Neutrophil (primary cell): ENCODE measurements at regions not wholly inside any gene's neighbourhood (a gene's known extent, or its start where the extent isn't known, plus 50 kb on each side); places are given as distances from the start of the nearest gene placed in this dataset.

Experiments
- H3K27ac ChIP-seq: fragments of 200-600 bp; sonication (generic); 2 replicates; pipeline ENCODE4 v1.5.1; 2016; ENCODE audit warnings: mild to moderate bottlenecking, moderate library complexity
- H3K27me3 ChIP-seq: fragments of 200-600 bp; sonication (generic); 2 replicates; pipeline ENCODE4 v1.6.0; 2016; ENCODE audit warnings: mild to moderate bottlenecking
- H3K36me3 ChIP-seq: fragments of 200-600 bp; sonication (generic); 2 replicates; pipeline ENCODE4 v1.5.1; 2017
- H3K4me1 ChIP-seq, 2 experiments: fragments of 200-600 bp in 1 of 2; sonication (generic) in 1 of 2; 1 replicate in 1 of 2; 2 replicates in 1 of 2; pipeline versions ENCODE4 v1.5.1 to v1.6.1; 2013 to 2016; ENCODE audit warnings: low read depth in 1 of 2, low read length in 1 of 2, mild to moderate bottlenecking in 1 of 2, moderate library complexity in 1 of 2; ENCODE audit not compliant: control insufficient read depth in 1 of 2, insufficient read depth in 1 of 2
- H3K4me3 ChIP-seq, 2 experiments: fragments of 200-600 bp in 1 of 2; sonication (generic) in 1 of 2; 1 replicate in 1 of 2; 2 replicates in 1 of 2; pipeline ENCODE4 v1.5.1; 2013 to 2016; ENCODE audit warnings: low read depth in 1 of 2, low read length in 1 of 2, mild to moderate bottlenecking in 1 of 2, moderate library complexity in 1 of 2
- H3K9me3 ChIP-seq: fragments of 200-600 bp; sonication (generic); 2 replicates; pipeline ENCODE4 v1.5.1; 2016
- TF ChIP-seq, protein P1 (sequence below): fragments of 200-600 bp; sonication (generic); IDR thresholded peaks from 2 replicates; pipeline ENCODE4 v1.5.1; 2016; ENCODE audit warnings: antibody characterized with exemption

DNA sequence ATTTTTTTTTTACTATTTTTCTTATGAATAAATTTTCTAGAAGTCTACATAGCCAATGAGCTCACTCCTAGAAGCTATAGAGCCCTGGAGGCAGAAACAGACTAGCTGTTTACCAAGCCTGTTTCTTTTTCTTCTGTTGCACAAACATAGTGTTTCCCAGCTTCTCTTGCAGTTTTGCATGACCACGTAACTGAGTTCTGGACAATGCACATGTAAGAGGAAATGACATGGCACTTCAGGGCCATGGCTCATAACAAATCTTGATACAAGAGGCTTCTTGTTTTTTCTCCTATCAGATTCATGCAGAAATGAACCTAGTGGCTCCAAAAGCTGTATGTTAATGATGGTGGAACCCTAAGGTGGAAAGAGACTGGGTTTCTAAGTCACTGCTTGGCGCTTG is 127.4 kb downstream of the ZNF330 start:
- Histone ChIP-seq H3K36me3 (no peaks in the 10 kb centered on the region), H3K4me1 (no peaks in the 10 kb centered on the region), H3K9me3 (no peaks in the 10 kb centered on the region), H3K4me3 (no peak overlapping the region), H3K27ac (no peak overlapping the region), H3K27me3 (no peaks in the 10 kb centered on the region)
- TF ChIP-seq, protein P1, sequence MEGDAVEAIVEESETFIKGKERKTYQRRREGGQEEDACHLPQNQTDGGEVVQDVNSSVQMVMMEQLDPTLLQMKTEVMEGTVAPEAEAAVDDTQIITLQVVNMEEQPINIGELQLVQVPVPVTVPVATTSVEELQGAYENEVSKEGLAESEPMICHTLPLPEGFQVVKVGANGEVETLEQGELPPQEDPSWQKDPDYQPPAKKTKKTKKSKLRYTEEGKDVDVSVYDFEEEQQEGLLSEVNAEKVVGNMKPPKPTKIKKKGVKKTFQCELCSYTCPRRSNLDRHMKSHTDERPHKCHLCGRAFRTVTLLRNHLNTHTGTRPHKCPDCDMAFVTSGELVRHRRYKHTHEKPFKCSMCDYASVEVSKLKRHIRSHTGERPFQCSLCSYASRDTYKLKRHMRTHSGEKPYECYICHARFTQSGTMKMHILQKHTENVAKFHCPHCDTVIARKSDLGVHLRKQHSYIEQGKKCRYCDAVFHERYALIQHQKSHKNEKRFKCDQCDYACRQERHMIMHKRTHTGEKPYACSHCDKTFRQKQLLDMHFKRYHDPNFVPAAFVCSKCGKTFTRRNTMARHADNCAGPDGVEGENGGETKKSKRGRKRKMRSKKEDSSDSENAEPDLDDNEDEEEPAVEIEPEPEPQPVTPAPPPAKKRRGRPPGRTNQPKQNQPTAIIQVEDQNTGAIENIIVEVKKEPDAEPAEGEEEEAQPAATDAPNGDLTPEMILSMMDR, result no peak

GRCh38 chr4:141348573-141348972 is 127.9 kb downstream of the ZNF330 start:
- Histone ChIP-seq H3K4me1 (no peaks in the 10 kb centered on the region), H3K36me3 (no peaks in the 10 kb centered on the region), H3K27ac (no peak overlapping the region), H3K9me3 (no peaks in the 10 kb centered on the region), H3K4me3 (no peak overlapping the region), H3K27me3 (no peaks in the 10 kb centered on the region)
- TF ChIP-seq, protein P1, result no peak

GRCh38 chr4:141349236-141349635 is 128.5 kb downstream of the ZNF330 start:
- Histone ChIP-seq H3K36me3 (no peaks in the 10 kb centered on the region), H3K4me3 (no peak overlapping the region), H3K9me3 (no peaks in the 10 kb centered on the region), H3K4me1 (no peaks in the 10 kb centered on the region), H3K27me3 (no peaks in the 10 kb centered on the region), H3K27ac (no peak overlapping the region)
- TF ChIP-seq, protein P1, result no peak

DNA sequence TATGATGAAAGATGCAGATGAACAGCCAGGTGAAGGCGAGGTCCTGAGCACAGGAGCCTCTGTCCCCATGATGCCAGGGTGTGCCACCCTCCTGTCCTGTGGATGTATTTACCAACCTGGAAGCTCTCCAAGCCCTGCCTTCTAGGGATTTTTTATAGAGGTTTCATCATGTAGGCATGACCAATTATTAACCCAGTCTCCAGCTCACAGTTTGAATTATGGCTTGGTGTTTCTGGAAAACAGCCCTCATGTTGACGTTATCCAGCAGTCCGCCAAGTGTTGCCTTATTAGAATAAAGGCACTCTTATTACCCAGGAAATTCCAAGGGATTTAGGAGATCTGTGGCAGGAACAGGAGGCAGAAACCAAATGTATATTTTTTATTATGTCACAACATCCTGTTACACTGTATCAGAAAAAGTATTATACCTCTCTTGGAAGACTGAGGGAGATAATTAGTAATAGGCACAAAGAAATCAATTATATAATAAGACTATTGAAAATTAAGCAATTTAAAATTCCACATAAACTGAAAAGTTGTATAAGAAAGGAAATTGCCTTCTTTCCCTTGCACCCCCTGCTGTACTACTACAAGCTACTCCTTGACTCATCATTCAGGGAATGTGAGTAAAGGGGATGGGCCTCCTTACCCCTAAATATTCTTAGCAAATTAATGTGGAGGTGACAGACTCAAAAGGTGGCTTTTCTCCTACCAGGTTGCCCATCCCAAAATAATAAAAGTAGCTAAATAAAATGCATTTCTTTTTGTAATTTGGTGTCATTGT is 129.6 kb downstream of the ZNF330 start:
- H3K27me3 ChIP-seq, result no peaks in the 10 kb centered on the region
- no peaks in the 10 kb centered on the region for H3K36me3 ChIP-seq
- TF ChIP-seq, protein P1, result no peak
- no peaks in the 10 kb centered on the region for H3K9me3 ChIP-seq
- H3K4me3 ChIP-seq, result no peak overlapping the region
- H3K4me1 ChIP-seq, result no peaks in the 10 kb centered on the region
- H3K27ac ChIP-seq, result no peak overlapping the region

- no peaks in the 10 kb centered on the region for H3K36me3 ChIP-seq
- no peaks in the 10 kb centered on the region for H3K4me1 ChIP-seq
- no peak overlapping the region for H3K27ac ChIP-seq
- no peaks in the 10 kb centered on the region for H3K9me3 ChIP-seq
- no peak overlapping the region for H3K4me3 ChIP-seq
- H3K27me3 ChIP-seq, result no peaks in the 10 kb centered on the region
- TF ChIP-seq, protein P1, result no peak
Measured at GRCh38 chr4:141352331-141352730, 131.6 kb downstream of the ZNF330 start.
